Kidney glomerular epithelial cell (primary cell): ENCODE measurements at regions not wholly inside any gene's neighbourhood (a gene's known extent, or its start where the extent isn't known, plus 50 kb on each side); places are given as distances from the start of the nearest gene placed in this dataset.
"Not testable (repeated sequence)": the region's sequence is repeated elsewhere in the genome, so short reads cannot be mapped to it uniquely, and the experiment has no call there.

ENCODE experiments used
- DNase-seq: peaks from one replicate; lab custom pipeline; 2025; lab: John Stamatoyannopoulos, UW

GRCh38 chr22:22822106-22822505, 65.5 kb upstream of the IGLL5 start:
- DNase-seq = no peak

DNA sequence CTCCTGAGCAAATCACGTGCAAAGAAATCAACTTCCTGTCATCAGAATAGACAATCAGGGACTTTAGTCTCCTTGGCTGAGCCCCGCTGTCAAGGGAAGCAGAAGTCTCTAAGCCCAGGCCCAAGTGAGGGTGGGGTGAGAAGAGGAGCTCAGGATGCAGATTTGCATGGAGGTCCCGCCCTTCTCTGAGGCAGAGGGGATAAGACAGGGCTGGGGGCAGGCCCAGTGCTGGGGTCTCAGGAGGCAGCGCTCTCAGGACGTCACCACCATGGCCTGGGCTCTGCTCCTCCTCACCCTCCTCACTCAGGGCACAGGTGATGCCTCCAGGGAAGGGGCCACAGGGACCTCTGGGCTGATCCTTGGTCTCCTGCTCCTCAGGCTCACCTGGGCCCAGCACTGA, 65.1 kb upstream of the IGLL5 start:
- not testable (repeated sequence) for DNase-seq

DNA sequence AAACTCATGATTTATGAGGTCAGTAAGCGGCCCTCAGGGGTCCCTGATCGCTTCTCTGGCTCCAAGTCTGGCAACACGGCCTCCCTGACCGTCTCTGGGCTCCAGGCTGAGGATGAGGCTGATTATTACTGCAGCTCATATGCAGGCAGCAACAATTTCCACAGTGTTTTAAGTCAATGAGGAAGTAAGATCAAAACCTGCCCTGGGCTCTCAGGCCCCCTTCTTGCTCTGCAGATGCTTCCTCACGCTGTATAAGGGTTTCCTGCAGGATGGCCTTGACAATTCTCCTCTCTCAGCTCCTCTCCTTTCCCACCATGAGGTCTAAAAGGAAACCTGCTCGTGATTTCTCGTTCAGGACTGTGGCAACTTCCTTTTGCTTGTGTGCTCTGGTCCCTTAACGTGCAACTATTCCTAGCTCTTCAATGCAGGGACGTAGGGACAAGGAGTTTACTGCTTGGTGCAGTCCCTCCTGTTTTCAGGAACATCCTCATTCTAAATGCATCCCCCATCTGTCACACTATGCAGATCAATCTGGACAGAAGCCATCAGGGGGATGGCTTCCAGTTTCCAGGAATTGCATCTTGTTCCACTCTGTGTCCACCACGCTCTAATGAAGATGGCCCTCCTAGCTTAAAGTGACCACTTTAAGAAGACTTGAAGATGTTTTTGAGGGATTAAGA, 64.3 kb upstream of the IGLL5 start:
- no peak for DNase-seq

- no peak for DNase-seq
These were observed 63.0 kb upstream of the IGLL5 start for GRCh38 chr22:22824340-22825212.

DNA sequence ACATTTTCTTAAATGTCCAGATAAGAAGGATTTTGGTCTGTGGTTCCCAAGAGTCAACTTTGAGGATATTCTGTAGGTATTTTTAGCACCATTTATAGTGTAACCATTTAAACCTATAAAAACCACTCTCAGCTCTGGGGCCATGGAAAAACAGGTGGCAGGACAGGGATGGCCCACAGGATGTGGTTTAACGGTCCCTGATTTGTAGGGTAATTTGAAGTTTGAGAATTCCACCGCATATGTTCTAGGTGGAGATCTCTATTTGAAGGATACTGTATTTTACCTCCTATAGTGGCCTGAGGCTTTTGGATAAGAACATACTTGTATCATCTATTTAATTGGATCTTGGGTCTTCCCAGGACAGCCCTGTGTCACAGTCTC, 62.4 kb upstream of the IGLL5 start:
- DNase-seq = no peak

DNA sequence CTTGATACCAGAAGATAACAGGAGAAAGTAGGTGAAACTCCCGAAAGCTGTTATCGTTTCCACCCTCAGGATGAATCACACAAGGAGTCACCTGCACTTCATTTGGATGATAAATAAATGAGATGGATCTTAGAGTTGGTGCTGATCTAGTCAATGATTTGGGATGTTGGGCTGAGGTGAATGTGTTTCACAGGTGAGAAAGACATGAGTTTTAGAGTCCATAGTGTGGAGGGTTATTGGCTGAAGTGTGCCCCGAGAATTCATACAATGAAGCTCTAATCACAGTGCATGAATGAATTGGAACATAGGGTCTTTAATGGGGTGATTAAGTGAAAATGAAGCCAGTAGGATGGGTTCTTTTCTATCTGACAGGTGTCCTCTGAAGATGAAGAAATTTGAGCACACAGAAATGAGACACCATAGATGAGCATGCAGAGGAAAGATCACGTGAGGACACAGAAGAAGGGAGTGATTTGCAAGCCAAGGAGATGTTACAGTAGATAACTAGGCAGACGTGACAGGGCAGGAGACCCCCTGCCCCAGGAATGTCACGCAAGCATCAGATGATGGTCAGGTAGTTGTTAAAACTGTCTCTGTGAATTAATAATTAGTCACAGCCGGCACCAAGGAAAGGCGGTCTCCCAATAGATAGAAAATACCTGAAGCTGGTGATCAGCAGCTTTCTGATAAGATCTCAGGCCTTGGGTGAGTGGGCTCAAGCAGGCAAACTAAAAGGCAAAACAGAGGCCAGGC, 60.3 kb upstream of the IGLL5 start:
- DNase-seq = no peak

DNA sequence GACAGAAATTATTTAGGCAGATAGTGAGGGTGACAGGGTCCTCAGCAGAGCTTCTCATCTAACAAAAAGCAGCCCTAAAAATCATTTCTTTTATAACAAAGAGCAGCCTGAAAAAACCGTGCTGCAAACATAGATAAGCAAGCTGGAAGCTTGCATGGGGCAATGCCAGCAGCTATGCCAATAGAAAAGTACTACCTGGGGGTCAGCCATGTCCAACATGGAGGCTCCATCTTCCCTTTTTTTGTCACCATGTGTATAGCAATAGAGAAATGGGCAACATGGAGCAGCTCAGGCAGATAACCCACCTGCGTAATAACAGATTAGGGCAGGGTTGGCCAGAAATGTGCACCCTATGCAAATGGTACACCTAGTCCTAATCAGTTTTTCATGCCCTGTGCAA, 57.4 kb upstream of the IGLL5 start:
- DNase-seq = no peak

DNA sequence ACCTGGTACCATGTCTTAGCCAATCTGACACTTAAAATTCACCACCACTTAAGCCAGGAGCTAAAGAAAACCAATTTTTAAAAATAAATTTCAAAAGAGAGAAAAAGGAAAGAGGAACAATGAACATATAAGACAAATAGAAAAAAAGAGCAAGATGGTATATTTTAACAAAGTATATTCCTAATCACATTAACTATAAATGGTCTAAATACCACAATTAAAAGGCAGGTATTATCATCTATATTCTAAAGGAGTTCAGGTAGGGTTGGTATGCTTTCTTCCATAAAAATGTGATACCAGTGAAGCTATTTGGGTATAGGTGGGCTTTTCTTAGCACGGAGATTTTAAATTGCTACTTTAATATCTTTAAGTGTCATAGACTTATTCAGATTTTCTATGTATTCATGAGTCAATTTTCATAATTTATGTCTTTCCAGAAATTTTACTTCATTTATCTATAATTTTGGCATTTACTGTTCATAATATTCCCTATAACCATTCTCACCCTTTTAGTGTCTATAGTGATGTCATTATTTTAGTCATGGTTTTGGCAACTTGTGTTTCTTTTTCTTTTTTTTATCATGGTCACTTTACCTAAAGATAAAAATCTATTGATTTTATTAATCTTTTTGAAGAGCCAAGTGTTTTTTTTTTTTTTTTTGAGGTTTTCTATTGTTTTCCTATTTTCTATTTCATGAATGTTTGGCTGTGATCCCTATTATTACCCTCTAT, 56.5 kb upstream of the IGLL5 start:
- no peak for DNase-seq

GRCh38 chr22:22833059-22833458, 54.6 kb upstream of the IGLL5 start:
- no peak for DNase-seq

DNA sequence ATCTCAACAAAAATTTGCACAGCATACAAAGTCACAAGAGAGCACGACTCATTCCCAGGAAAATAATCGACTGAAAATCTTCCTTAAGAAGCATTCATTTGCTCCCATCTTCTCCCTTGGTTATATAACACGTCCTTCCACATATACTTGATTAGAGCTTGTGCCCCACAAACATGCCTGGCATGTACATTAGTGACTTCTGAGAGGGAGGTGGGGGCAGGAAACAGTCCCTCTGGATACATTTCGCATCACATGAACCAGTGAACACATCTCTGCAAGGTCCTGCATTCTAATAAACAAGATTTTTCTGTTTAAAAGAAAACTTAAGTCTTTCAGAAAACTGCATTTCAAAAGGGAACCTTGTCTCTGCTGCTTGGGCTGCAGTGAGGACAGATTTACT, 54.1 kb upstream of the IGLL5 start:
- DNase-seq = no peak

DNA sequence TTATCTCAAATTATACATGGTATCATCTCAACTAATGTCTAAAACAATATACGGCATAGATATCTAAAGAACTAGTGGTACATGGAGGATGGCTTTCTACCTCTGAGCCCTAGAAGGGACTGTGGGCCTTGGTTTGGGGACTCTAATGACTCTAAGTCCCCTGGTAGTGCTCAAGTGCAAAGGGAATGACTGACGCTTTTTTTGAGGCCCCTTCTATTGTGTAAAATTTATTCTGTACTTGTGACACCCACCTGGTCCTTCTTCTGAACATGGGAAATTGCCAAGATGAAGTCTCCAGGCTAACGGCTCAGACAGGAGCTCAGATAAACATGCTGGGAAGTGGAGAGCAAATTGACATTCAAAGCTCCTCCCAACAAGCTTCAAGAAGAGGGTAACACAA, 53.4 kb upstream of the IGLL5 start:
- no peak for DNase-seq

DNA sequence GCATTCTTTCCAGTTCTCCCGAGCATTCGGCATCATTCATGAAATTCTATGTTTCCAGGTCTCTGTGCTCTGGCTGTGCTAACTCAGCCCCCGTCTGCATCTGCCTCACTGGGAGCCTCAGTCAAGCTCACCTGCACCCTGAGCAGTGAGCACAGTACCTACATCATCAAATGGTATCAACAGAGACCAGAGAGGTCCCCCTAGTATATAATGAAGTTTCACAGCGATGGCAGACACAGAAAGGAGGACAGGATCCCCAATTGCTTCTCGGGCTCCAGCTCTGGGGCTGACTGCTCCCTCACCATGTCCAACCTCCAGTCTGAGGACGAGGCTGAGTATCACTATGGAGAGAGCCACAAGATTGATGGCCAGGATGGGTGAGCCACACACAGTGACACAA, 52.8 kb upstream of the IGLL5 start:
- no peak for DNase-seq

- DNase-seq = no peak
These were observed 52.4 kb upstream of the IGLL5 start for GRCh38 chr22:22835242-22835641.

GRCh38 chr22:22835771-22836291, 51.8 kb upstream of the IGLL5 start:
- no peak for DNase-seq

GRCh38 chr22:22836635-22837034, 51.0 kb upstream of the IGLL5 start:
- DNase-seq = no peak
